GM21526 (cell line): ENCODE measurements at regions not wholly inside any gene's neighbourhood (a gene's known extent, or its start where the extent isn't known, plus 50 kb on each side); places are given as distances from the start of the nearest gene placed in this dataset.

Experiments
- ATAC-seq: cut with Tn5 transposase; IDR thresholded peaks from one replicate; pipeline ENCODE4 v1.9.1; 2021; ENCODE audit warnings: moderate library complexity; ENCODE audit not compliant: unreplicated experiment, low FRiP score

GRCh38 chr2:3138621-3139020, 239.0 kb downstream of the EIPR1 start:
- no peak for ATAC-seq

- ATAC-seq = no peak
These were observed 239.8 kb downstream of the EIPR1 start for GRCh38 chr2:3137651-3138300.

GRCh38 chr2:3135676-3136075, 241.9 kb downstream of the EIPR1 start:
- no peak for ATAC-seq

- ATAC-seq = no peak
These were observed 243.5 kb downstream of the EIPR1 start for GRCh38 chr2:3134026-3134571.

- ATAC-seq = no peak
These were observed 244.7 kb downstream of the EIPR1 start for GRCh38 chr2:3132966-3133365.

GRCh38 chr2:3132466-3132865, 245.2 kb downstream of the EIPR1 start:
- ATAC-seq = no peak

GRCh38 chr2:3131636-3132326, 245.8 kb downstream of the EIPR1 start:
- no peak for ATAC-seq

GRCh38 chr2:3130889-3131635, 246.6 kb downstream of the EIPR1 start:
- ATAC-seq = no peak

- ATAC-seq = no peak
These were observed 247.2 kb downstream of the EIPR1 start for GRCh38 chr2:3130444-3130843.

GRCh38 chr2:3129867-3130266, 247.8 kb downstream of the EIPR1 start:
- ATAC-seq = no peak

GRCh38 chr2:3128786-3129185, 248.8 kb downstream of the EIPR1 start:
- ATAC-seq = no peak

- no peak for ATAC-seq
These were observed 249.9 kb downstream of the EIPR1 start for GRCh38 chr2:3127710-3128109.

- ATAC-seq = no peak
These were observed 250.6 kb downstream of the EIPR1 start for GRCh38 chr2:3126911-3127621.

GRCh38 chr2:3126171-3126910, 251.3 kb downstream of the EIPR1 start:
- ATAC-seq = no peak

GRCh38 chr2:3125761-3126130, 251.9 kb downstream of the EIPR1 start:
- no peak for ATAC-seq

- no peak for ATAC-seq
These were observed 252.4 kb downstream of the EIPR1 start for GRCh38 chr2:3125001-3125760.

- ATAC-seq = no peak
These were observed 255.1 kb downstream of the EIPR1 start for GRCh38 chr2:3122525-3122924.

- ATAC-seq = no peak
These were observed 256.0 kb downstream of the EIPR1 start for GRCh38 chr2:3121601-3122000.

- no peak for ATAC-seq
These were observed 259.9 kb downstream of the EIPR1 start for GRCh38 chr2:3117650-3118216.
